Neural crest cell (in vitro differentiated cells): ENCODE measurements at regions not wholly inside any gene's neighbourhood (a gene's known extent, or its start where the extent isn't known, plus 50 kb on each side); places are given as distances from the start of the nearest gene placed in this dataset.
A peak's percentile ranks its signal among the peaks of the same experiment; 100 is the strongest.
"Not testable (repeated sequence)": the region's sequence is repeated elsewhere in the genome, so short reads cannot be mapped to it uniquely, and the experiment has no call there.

Experiments used
- DNase-seq: peaks from one replicate; pipeline ENCODE4 v3.0.0; 2021; ENCODE audit warnings: low read depth, mixed read lengths, low spot score
- H3K27ac Mint-ChIP-seq: one replicate; pipeline ENCODE4 v1.8.0; 2021; ENCODE audit warnings: mild to moderate bottlenecking, mixed read lengths; ENCODE audit not compliant: unreplicated experiment
- H3K27me3 Mint-ChIP-seq: 2 replicates; pipeline ENCODE4 v1.8.0; 2021; ENCODE audit warnings: low read depth, mild to moderate bottlenecking, mixed read lengths
- H3K36me3 Mint-ChIP-seq: 2 replicates; pipeline ENCODE4 v1.8.0; 2021; ENCODE audit warnings: low read depth, mild to moderate bottlenecking, mixed read lengths
- H3K4me1 Mint-ChIP-seq: 2 replicates; pipeline ENCODE4 v1.8.0; 2021; ENCODE audit warnings: mixed read lengths
- H3K4me3 Mint-ChIP-seq: one replicate; pipeline ENCODE4 v1.8.0; 2021; ENCODE audit warnings: mild to moderate bottlenecking, mixed read lengths
- H3K9me3 Mint-ChIP-seq: 2 replicates; pipeline ENCODE4 v1.8.0; 2021; ENCODE audit warnings: mixed read lengths
- TF ChIP-seq, protein P1 (sequence below): fragments of 200-600 bp; sonication (generic); conservative IDR thresholded peaks from 2 replicates; pipeline ENCODE4 v1.5.0; 2021; ENCODE audit warnings: antibody characterized with exemption, mild to moderate bottlenecking

DNA sequence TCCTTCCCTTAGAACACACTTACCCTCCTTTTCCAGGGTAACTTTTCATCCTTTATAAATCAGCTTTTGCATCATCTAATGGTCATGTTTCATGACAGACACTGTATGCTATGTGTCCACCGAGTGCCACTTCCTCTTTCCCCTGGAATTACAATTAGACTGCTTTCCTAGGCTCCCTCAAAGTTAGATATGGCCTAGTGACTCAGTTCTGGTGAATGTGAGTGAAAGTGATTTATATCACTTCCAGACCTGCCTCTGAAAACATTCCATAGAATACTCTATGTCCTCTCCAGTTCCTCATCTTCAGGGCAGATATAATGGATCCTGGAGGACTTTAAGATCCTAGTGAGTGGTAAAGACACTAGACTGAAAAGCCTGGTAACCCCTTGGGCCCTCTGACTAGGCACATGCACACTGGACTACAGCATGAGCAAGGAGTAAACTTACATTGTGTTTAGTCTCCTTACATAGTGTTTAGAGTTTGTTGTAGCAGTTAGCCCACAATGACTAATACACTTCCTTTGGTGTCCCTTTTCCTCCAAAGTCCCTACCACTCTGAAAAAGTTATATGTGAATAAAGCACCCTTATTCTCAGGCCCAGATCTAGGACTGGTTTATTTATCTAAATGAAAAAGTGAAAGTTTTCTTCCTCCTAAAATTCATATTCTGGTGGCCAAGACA lies 59.3 kb downstream of the GPR88 start:
- peaks cover 14% of the 10 kb centered on the region for H3K9me3 Mint-ChIP-seq
- H3K4me3 Mint-ChIP-seq: no peak overlapping the region
- no peak for DNase-seq
- no peaks in the 10 kb centered on the region for H3K4me1 Mint-ChIP-seq
- TF ChIP-seq, protein P1, sequence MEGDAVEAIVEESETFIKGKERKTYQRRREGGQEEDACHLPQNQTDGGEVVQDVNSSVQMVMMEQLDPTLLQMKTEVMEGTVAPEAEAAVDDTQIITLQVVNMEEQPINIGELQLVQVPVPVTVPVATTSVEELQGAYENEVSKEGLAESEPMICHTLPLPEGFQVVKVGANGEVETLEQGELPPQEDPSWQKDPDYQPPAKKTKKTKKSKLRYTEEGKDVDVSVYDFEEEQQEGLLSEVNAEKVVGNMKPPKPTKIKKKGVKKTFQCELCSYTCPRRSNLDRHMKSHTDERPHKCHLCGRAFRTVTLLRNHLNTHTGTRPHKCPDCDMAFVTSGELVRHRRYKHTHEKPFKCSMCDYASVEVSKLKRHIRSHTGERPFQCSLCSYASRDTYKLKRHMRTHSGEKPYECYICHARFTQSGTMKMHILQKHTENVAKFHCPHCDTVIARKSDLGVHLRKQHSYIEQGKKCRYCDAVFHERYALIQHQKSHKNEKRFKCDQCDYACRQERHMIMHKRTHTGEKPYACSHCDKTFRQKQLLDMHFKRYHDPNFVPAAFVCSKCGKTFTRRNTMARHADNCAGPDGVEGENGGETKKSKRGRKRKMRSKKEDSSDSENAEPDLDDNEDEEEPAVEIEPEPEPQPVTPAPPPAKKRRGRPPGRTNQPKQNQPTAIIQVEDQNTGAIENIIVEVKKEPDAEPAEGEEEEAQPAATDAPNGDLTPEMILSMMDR: no peak
- H3K36me3 Mint-ChIP-seq: peaks cover 6% of the 10 kb centered on the region
- H3K27ac Mint-ChIP-seq: no peak overlapping the region
- no peaks in the 10 kb centered on the region for H3K27me3 Mint-ChIP-seq

DNA sequence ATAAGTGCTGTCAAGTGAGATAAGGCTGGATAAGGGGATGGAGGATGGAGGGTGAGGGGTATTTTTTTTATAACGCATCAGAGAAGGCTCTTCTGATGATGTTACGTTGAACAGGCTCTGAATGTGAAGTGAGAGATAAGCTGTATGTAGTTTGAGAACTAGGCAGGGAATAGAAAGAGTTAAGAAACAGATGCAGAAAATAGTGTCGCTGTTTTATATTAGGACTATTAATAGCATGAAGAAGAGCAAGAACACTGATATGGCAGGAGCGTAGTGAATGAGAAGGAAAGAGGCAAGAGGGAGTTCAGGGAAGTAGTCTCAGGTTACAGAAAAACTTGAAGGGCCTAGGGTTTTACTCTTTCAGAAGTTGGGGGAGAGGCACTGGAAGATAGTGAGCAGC lies 59.8 kb downstream of the GPR88 start:
- no peak overlapping the region for H3K27ac Mint-ChIP-seq
- TF ChIP-seq, protein P1: no peak
- peaks cover 7% of the 10 kb centered on the region for H3K36me3 Mint-ChIP-seq

DNA sequence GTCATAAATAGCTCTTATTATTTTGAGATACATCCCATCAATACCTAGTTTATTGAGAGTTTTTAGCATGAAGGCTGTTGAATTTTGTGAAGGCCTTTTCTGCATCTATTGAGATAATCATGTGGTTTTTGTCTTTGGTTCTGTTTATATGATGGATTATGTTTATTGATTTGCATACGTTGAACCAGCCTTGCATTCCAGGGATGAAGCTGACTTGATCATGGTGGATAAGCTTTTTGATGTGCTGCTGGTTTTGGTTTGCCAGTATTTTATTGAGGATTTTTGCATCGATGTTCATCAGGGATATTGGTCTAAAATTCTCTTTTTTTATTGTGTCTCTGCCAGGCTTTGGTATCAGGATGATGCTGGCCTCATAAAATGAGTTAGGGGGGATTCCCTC lies 62.4 kb downstream of the GPR88 start:
- not testable (repeated sequence) for DNase-seq, H3K27ac Mint-ChIP-seq, H3K4me3 Mint-ChIP-seq, H3K4me1 Mint-ChIP-seq, H3K36me3 Mint-ChIP-seq, H3K27me3 Mint-ChIP-seq
- H3K9me3 Mint-ChIP-seq: peaks cover 22% of the 10 kb centered on the region

More for the DNA sequence above, 59.8 kb downstream of the GPR88 start:
- Mint-ChIP-seq H3K4me1 (no peaks in the 10 kb centered on the region), H3K9me3 (peaks cover 17% of the 10 kb centered on the region), H3K27me3 (no peaks in the 10 kb centered on the region), H3K4me3 (no peak overlapping the region)
- no peak for DNase-seq

DNA sequence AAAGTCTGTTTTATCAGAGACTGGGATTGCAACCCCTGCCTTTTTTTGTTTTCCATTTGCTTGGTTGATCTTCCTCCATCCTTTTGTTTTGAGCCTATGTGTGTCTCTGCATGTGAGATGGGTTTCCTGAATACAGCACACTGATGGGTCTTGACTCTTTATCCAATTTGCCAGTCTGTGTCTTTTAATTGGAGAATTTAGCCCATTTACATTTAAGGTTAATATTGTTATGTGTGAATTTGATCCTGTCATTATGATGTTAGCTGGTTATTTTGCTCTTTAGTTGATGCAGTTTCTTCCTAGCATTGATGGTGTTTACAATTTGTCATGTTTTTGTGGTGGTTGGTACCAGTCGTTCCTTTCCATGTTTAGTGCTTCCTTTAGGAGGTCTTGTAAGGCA lies 64.1 kb downstream of the GPR88 start:
- H3K4me3 Mint-ChIP-seq, H3K4me1 Mint-ChIP-seq, H3K27ac Mint-ChIP-seq, H3K36me3 Mint-ChIP-seq, H3K27me3 Mint-ChIP-seq, DNase-seq: not testable (repeated sequence)
- peaks cover 22% of the 10 kb centered on the region for H3K9me3 Mint-ChIP-seq

DNA sequence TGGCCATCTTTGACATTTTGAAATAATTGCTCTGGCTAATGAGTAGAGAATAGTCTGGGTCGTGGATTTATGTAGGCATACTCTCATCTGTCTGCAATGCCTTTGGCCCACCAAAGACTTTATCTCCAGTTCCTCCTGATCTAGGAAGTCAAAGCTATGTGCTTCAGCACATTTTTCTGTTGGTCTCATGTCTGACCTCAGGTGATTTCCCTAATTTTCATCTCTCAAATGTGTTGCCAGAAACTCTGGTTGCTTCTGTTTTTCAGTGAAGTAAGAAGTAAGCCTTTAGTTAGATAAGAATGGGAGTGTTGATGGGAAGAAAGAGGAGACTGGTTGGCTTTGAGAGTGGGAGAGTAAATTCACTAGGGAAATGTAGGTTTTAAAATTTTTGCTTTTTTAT lies 66.4 kb downstream of the GPR88 start:
- H3K4me3 Mint-ChIP-seq: no peak overlapping the region
- no peaks in the 10 kb centered on the region for H3K27me3 Mint-ChIP-seq
- H3K27ac Mint-ChIP-seq: no peak overlapping the region
- DNase-seq: no peak
- peaks cover 10% of the 10 kb centered on the region for H3K36me3 Mint-ChIP-seq
- TF ChIP-seq, protein P1: no peak
- H3K9me3 Mint-ChIP-seq: peaks cover 19% of the 10 kb centered on the region
- no peaks in the 10 kb centered on the region for H3K4me1 Mint-ChIP-seq

DNA sequence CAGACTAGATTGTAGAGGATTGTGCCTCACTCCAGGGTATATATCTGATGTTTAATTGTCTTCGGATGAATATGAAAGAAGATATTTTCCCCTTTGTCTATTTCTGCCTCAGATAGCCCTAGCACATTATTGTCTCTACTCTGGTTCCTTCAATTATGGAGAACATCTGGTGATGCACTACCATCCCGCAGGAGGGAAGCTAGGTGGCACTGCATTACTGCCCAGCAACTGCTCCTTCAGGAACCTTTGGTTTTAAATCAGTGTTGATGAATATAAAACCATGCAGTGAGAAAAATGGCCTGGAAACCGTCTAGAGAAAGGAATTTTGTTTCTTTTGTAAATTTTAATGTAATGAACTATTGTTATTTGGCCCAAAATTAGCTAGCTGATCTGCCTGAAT lies 68.5 kb downstream of the GPR88 start:
- Mint-ChIP-seq H3K4me3 (no peak overlapping the region), H3K27ac (no peak overlapping the region), H3K4me1 (no peaks in the 10 kb centered on the region), H3K36me3 (peaks cover 7% of the 10 kb centered on the region), H3K27me3 (peaks cover 3% of the 10 kb centered on the region), H3K9me3 (peaks cover 11% of the 10 kb centered on the region)
- TF ChIP-seq, protein P1: peak; percentile 36
- DNase-seq: no peak
